GM10266 (cell line): ENCODE measurements at regions not wholly inside any gene's neighbourhood (a gene's known extent, or its start where the extent isn't known, plus 50 kb on each side); places are given as distances from the start of the nearest gene placed in this dataset.

Experiments used
- DNase-seq: peaks from one replicate; pipeline ENCODE4 v3.0.0; 2012; ENCODE audit errors: extremely low spot score
- TF ChIP-seq, protein P1 (sequence below): IDR thresholded peaks from 2 replicates; pipeline ENCODE4 v1.5.1; 2012; ENCODE audit warnings: mild to moderate bottlenecking, low read depth; ENCODE audit not compliant: control insufficient read depth, insufficient read depth; ENCODE audit errors: missing control alignments

DNA sequence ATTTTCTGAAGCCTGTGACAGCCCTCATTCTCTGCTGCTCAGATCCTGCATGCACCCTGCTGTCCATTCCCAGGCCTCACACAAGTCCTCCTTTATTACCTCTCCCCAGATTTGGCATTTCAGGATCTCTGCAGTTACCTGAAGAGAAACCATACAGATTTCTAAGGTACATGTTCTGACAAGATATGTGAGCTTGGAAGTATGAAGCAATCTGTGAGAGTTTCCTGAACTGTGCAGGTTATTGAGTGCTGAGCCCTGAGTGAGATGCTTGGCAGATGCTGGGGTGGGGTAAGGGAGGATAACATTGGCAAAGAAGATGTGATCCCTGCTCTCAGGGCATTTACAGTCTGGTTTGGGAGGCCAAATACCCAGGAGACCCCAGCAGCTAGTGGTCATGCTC is 91.9 kb upstream of the EPCAM start:
- no peak for DNase-seq
- TF ChIP-seq, protein P1, sequence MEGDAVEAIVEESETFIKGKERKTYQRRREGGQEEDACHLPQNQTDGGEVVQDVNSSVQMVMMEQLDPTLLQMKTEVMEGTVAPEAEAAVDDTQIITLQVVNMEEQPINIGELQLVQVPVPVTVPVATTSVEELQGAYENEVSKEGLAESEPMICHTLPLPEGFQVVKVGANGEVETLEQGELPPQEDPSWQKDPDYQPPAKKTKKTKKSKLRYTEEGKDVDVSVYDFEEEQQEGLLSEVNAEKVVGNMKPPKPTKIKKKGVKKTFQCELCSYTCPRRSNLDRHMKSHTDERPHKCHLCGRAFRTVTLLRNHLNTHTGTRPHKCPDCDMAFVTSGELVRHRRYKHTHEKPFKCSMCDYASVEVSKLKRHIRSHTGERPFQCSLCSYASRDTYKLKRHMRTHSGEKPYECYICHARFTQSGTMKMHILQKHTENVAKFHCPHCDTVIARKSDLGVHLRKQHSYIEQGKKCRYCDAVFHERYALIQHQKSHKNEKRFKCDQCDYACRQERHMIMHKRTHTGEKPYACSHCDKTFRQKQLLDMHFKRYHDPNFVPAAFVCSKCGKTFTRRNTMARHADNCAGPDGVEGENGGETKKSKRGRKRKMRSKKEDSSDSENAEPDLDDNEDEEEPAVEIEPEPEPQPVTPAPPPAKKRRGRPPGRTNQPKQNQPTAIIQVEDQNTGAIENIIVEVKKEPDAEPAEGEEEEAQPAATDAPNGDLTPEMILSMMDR, result no peak

DNA sequence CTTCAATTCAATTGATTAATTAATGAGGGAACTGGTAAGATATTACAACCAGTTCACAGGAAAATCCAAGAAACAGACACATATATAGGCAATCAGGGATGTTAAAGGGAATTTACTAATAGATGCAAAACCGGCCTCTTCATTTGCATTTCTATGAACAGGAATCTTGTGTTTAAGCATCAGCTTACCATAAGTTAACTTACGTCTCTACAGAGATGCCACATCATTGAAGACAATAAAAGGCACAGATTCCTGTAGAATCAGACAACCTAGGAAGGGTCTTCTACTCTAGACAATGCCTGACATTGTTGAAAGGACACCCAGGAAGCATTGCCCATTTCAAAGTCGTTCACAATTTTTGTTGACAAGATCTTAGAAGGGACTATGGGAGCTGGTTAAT is 93.0 kb upstream of the EPCAM start:
- DNase-seq, result no peak
- TF ChIP-seq, protein P1, result no peak

DNA sequence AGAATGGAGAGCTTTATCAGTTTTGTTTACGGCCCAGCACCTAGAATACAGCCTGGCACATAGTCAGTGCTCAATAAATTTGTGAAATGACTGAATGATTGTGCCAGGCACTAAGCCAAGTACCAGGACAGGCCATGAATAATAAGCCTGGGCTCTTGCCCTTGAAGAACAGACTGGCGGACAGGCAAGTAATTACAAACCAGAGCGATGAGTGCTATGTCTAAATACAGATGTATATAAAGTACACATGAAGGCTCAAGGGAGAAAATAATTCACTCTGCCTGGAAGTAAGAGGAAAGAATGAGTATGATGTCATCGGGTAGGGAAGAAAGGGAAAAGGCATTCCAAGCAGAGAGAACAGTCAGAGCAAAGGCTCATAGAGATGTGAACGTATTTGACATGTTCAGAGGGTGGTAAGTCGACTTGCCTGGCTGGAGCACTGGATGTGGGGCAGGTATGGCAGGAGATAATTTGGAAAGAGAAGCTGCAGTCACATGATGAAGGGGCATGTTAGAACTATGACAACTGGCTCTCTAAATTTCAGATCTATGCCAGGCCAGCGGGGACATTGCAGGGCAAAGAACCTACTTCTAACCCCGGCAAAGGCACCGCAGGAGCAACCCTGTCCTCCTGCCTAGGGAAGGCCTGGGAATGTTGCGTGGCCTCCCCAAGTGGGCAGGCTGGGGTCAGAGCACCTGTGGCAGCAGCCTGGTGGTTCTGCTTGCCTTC is 94.9 kb upstream of the EPCAM start:
- TF ChIP-seq, protein P1, result no peak

DNA sequence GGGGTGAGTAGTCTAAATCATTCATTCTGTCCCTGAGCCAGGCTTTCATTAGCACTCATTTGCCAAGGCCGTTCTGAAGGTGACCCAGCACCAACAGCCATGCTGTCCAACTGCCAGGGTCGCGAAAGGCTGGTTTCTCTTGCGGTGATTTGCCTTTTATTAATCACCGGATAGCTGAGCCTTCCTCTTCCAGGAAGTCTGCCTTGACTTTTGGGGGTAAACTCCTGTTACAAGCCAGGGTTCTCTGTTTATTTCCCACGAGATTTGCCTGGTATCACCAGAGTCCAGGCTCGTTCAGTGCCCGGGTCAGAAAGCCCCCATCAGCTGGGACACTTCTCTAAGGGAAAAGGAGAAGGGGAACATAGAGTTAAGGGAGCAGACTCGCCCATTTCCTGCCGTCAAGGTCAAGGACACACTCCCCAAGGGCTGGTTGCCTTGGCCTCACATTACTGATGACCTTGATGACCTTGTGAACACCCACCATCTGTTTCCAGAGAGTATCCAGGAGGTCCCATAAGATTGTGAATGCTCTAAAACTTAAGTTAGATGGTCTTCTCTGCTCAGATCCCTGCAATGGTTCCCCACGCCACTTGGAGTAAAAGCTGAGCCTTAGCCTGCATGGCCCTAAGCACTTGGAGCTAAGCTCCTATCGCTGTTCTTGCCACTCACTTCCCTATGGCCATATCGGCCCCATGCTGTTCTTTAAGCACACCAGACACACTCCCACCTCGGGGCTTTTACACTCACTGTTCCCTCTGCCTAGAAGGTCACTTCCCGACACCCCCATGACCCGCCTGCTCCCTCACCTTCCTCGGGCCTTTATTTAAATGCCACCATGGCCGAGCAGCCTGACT is 96.0 kb upstream of the EPCAM start:
- DNase-seq, result no peak
- TF ChIP-seq, protein P1, result no peak

More for the DNA sequence above, 94.9 kb upstream of the EPCAM start:
- no peak for DNase-seq

DNA sequence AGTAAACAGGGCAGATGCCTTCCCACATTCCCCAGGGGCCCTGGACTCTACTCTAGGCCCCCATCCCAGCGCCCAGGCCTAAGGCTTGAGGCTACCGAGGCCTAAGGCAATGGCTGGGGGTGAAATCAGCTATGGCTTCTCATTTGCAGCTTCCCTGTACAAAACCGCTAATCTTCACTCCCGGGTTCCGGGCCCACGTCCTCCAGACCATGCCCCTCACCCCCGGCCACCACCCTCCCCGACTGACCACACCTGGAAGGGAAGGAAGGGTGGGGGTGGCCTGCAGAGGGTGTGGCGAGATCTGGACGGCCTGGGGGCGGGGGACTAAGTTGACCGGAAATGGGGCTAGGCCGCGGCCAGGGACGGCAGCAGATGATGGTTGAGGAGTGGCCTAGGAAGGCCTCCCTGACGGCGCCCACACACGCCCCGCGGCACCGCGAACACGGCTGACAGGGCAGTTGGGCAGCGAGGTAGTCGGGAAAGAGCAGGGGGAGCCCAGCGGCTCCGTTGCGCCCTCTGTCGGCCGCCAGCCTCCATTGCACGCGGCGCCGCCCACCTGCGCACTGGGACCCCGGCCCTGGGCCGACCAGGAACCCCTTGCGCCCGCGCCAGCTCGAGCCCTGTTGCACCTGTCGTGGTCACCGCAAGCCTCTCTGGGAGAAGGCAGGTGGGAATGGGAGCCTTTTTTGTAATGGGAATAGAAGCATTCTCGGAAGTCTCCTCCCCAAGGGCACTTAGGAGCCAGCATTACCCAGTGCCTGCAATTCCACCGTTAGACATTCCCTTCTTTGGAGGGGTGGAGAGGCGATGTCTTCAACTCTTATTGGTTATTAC is 95.9 kb upstream of the CALM2 start:
- TF ChIP-seq, protein P1, result peak; percentile 97
- peak; percentile 85 for DNase-seq

DNA sequence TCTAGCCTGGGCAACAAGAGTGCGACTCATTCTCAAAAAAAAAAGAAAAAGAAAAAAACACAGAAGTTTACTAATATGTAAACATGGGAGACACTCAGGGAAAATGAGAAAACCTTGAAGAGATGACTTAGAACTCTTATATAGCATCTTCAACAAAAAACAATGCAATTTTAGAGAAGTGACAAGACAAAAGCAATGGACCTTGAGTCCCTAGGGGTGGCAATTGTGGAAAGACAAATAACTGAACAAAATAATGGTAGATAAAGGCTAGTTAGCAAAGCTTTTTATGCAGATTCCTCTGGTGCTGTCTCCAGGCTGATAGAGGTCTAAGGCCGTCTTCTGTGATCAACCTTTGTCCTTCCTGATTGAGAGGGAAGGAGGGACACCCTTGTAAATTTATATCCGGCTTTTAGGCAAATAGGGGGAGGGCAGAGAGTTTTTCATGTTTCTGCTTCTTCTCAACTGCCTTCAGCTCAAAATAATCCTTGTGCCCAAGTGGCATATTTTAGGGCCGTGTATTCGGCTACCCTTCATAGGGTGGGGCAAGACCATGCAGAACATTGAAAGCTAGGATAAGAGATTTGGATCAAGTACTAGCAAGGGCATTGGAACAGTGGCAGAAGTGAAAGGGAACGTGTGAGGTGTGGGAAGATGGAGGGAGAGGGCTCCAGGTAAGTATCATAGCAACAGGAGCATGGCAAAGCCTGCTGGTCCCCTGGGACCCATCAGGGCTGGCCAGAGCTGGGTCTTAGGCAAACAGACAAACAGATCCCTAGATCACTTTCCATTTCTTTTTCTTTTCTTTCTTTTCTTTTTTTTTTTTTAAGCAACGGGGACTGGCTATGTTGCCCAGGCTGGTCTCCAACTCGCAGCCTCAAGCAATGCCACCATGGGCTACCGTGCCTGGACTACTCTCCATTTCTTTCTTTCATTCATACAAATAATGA is 95.0 kb upstream of the CALM2 start:
- TF ChIP-seq, protein P1, result no peak
- DNase-seq, result no peak
